AG09309 (cell line): ENCODE measurements at regions not wholly inside any gene's neighbourhood (a gene's known extent, or its start where the extent isn't known, plus 50 kb on each side); places are given as distances from the start of the nearest gene placed in this dataset.
A peak's percentile ranks its signal among the peaks of the same experiment; 100 is the strongest.

ENCODE experiments used
- DNase-seq: peaks from one replicate; pipeline ENCODE4 v3.0.0-alpha.2; 2010; ENCODE audit warnings: low read depth
- H3K4me3 ChIP-seq: 2 replicates; pipeline ENCODE4 v1.5.1; 2011; ENCODE audit warnings: mild to moderate bottlenecking, low read depth, low read length, moderate library complexity; ENCODE audit not compliant: control insufficient read depth
- TF ChIP-seq, protein P1 (sequence below): IDR thresholded peaks from 2 replicates; pipeline ENCODE4 v1.5.1; 2011; ENCODE audit warnings: mild to moderate bottlenecking, low read depth, low read length, inconsistent platforms; ENCODE audit not compliant: insufficient read depth, control insufficient read depth; ENCODE audit errors: missing control alignments

DNA sequence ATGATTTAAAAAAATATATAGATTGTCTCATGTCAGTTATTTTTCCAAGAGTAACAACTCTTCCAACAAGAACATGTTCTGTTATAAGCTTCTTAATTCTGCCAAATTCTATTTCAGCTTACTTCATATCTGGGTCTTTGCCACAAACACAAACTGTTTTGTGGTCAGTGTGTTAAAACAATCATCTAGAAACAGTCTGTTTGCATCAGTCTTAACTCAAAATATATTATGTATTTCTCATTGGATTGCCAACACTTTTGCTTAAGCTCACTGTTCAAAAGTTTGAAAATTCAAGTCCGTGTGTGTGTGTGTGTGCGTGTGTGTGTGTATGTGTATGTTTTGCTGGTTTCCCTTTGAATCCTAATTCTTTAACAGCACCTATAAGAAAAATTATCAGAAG lies 752.3 kb upstream of the NDST4 start:
- no peak for DNase-seq
- no peak overlapping the region for H3K4me3 ChIP-seq

DNA sequence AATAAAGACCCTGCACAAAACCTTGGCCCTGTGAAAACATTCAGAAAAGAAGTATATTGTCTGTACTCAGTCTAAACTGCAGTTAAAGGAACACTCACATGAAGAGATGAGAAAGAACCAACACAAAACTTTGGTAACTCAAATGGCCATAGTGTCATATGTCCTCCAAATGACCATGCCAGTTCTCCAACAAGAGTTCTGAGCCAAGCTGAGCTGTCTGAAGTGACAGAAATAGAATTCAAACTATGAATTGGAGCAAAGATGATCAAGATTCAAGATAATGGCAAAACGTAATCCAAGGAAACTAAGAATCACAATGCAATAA lies 739.3 kb upstream of the NDST4 start:
- TF ChIP-seq, protein P1, sequence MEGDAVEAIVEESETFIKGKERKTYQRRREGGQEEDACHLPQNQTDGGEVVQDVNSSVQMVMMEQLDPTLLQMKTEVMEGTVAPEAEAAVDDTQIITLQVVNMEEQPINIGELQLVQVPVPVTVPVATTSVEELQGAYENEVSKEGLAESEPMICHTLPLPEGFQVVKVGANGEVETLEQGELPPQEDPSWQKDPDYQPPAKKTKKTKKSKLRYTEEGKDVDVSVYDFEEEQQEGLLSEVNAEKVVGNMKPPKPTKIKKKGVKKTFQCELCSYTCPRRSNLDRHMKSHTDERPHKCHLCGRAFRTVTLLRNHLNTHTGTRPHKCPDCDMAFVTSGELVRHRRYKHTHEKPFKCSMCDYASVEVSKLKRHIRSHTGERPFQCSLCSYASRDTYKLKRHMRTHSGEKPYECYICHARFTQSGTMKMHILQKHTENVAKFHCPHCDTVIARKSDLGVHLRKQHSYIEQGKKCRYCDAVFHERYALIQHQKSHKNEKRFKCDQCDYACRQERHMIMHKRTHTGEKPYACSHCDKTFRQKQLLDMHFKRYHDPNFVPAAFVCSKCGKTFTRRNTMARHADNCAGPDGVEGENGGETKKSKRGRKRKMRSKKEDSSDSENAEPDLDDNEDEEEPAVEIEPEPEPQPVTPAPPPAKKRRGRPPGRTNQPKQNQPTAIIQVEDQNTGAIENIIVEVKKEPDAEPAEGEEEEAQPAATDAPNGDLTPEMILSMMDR = no peak

More for the DNA sequence above, 752.3 kb upstream of the NDST4 start:
- TF ChIP-seq, protein P1 = no peak

DNA sequence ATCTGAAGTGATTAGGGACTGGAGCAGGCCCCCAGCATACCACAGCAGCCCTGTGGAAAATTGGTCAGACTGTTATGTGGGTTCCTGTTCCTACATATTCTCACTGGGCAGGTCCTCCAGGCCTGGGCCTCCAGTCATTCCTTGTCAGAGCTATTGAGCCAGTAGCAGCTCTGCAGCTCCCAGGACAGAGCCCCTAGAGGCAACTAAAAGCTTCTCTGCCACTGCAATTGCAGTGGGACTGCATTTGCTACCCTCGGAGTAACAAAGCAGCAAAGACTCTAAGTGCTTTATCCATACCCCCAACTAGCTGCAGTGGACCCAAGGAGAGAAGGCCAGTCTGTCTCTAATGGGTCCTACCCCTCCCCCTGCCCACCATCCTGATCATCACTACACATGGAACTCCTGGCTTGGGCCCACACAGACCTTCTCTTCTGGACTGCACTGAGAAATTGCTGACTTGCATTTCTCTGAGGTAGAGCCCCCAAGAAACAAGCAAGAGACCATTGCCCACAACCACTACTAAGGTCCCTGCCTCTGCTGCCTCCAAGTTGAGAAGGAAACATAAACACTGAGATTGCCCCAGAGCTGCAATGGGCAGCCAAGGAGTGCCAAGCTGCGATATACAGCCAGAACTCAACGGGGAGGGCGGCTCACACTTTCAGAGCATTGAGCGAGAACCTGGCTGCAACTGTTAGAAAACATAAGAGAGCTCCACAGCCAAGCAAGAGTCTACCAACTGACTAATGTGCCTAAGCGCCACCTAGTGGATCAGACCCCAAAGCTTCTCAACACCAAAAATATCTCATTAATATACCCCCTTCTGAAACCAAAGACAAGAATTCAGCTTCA lies 738.7 kb upstream of the NDST4 start:
- TF ChIP-seq, protein P1 = peak; percentile 15
- no peak for DNase-seq
- H3K4me3 ChIP-seq = no peak overlapping the region

More for the DNA sequence above, 739.3 kb upstream of the NDST4 start:
- DNase-seq = no peak
- H3K4me3 ChIP-seq = no peak overlapping the region

DNA sequence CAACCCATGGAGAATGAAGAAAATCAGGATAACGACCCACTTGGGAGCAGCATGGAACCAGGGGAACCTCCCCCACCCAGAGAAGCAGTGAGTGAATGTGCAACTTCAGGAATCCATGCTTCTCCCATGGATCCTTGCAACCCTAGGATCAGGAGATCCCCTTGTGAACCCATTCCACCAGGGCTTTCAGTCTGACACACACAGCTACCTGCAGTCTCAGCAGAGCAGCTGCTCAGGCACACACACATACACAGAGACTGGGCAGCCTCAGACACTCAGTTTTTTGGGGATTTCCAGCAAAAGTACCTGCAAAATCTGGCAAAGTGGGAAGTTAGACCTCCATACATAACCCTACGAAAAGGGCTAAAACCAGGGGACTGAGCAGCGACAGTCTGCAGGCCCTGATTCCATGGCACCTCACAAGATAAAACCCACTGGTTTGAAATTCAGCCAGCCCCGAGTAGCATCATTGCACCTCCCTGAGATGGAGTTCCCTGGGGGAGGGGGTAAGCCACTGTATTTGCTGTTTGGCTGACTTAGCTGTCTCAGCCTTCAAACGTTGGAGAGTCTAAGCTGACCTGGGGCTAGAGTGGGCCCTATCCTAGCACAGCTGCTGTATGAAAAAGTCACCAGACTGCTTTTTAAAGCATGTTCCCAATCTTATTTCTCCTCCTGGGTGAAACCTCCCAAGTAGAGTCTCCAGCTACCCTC lies 737.5 kb upstream of the NDST4 start:
- TF ChIP-seq, protein P1 = no peak
- no peak for DNase-seq
- no peak overlapping the region for H3K4me3 ChIP-seq

DNA sequence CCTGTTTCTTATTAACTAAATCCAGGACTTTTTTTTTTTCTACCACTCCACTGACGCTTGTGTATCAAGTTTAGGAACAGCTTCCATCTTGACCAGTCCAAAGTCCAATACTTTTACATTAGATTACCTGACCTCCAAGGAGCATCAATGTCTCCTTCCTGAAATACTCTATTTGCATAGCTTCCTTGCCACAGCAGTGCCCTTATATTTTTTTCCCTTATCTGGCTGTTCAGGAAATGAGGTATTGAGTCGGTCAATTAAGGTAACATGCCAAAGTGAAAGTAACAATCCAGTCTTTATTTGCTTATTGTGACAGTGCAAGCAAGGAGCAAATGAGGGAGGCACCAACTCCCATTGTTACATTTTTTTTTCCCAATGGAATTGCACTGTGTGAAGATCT lies 730.8 kb upstream of the NDST4 start:
- DNase-seq = no peak
- TF ChIP-seq, protein P1 = no peak
- no peak overlapping the region for H3K4me3 ChIP-seq

DNA sequence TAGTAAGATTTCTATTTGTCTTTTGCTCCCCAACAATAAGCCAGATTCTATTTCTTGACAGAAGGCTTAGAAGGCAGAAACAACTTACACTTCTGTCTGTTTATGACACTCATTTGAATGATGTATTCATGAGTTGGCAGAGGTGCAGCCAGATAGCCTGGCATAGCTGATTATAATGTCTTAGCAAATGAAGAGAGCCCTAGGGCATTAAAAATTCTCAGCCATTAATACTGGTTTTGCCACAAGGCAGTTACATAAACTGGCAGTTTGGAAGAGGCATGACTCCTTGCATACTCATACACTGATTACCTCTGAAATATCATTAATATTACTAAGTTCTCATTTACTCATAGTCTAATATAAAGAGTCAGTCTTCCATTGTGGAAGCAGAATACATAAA lies 728.5 kb upstream of the NDST4 start:
- TF ChIP-seq, protein P1 = no peak
- H3K4me3 ChIP-seq = no peak overlapping the region
- no peak for DNase-seq
